ENCODE measurements at regions not wholly inside any gene's neighbourhood (a gene's known extent, or its start where the extent isn't known, plus 50 kb on each side); places are given as distances from the start of the nearest gene placed in this dataset.

DNA sequence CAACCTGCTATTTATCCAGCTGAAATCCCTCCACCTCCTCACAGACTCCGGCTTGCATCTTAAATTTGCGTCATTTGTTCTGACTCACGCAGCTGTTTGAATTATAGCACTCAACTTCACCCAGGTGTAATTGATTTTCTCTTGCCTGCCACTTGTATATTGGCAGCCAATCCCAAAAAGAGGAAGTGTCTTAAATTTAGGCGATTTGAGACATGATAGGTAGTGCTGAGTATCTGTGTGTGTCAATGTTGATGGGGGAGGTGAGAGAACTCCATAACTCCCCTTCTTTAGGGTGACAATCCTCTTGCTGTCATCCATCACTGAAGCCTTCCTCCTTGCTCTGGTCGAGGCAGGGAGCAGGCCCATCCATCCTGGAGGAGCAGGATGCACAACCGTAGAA, 77.2 kb upstream of the TPRG1 start:
- no peaks in the 10 kb centered on the region for H3K36me3 ChIP-seq
- no peaks in the 10 kb centered on the region for H3K4me1 ChIP-seq
- no peak overlapping the region for H3K27ac ChIP-seq
- no peak overlapping the region for H3K4me3 ChIP-seq
- DNase-seq, result no peak
- 83 to 91% (median 87%) methylated on average over 6 of the region's 6 CpGs for WGBS, 5 donors
- no peaks in the 10 kb centered on the region for H3K27me3 ChIP-seq
- no peak for TF ChIP-seq EP300 (IDR thresholded peaks at IDR 0.05)
- TF ChIP-seq, protein P1, sequence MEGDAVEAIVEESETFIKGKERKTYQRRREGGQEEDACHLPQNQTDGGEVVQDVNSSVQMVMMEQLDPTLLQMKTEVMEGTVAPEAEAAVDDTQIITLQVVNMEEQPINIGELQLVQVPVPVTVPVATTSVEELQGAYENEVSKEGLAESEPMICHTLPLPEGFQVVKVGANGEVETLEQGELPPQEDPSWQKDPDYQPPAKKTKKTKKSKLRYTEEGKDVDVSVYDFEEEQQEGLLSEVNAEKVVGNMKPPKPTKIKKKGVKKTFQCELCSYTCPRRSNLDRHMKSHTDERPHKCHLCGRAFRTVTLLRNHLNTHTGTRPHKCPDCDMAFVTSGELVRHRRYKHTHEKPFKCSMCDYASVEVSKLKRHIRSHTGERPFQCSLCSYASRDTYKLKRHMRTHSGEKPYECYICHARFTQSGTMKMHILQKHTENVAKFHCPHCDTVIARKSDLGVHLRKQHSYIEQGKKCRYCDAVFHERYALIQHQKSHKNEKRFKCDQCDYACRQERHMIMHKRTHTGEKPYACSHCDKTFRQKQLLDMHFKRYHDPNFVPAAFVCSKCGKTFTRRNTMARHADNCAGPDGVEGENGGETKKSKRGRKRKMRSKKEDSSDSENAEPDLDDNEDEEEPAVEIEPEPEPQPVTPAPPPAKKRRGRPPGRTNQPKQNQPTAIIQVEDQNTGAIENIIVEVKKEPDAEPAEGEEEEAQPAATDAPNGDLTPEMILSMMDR (IDR thresholded peaks at IDR 0.05), result no peak
- no peaks in the 10 kb centered on the region for H3K9me3 ChIP-seq
- intact Hi-C loops (cut with DNase I; ENCODE audit: low total_unique reads), result no loop called here

GRCh38 chr3:189096092-189096491, 75.7 kb upstream of the TPRG1 start:
- no peaks in the 10 kb centered on the region for H3K36me3 ChIP-seq
- TF ChIP-seq, protein P1 (IDR thresholded peaks at IDR 0.05), result no peak
- no peak for TF ChIP-seq EP300 (IDR thresholded peaks at IDR 0.05)
- no peak for TF ChIP-seq POLR2A (IDR thresholded peaks at IDR 0.05)
- no peak for TF ChIP-seq POLR2AphosphoS5 (IDR thresholded peaks at IDR 0.05)
- no peaks in the 10 kb centered on the region for H3K4me1 ChIP-seq
- H3K27me3 ChIP-seq, result no peaks in the 10 kb centered on the region
- H3K4me3 ChIP-seq, result no peak overlapping the region
- intact Hi-C loops (cut with DNase I; ENCODE audit: low total_unique reads), result no loop called here
- 86 to 94% (median 87%) methylated on average over 1 of the region's 1 CpG for WGBS, 5 donors
- no peak for DNase-seq
- H3K9me3 ChIP-seq, result no peaks in the 10 kb centered on the region
- H3K27ac ChIP-seq, result no peak overlapping the region

DNA sequence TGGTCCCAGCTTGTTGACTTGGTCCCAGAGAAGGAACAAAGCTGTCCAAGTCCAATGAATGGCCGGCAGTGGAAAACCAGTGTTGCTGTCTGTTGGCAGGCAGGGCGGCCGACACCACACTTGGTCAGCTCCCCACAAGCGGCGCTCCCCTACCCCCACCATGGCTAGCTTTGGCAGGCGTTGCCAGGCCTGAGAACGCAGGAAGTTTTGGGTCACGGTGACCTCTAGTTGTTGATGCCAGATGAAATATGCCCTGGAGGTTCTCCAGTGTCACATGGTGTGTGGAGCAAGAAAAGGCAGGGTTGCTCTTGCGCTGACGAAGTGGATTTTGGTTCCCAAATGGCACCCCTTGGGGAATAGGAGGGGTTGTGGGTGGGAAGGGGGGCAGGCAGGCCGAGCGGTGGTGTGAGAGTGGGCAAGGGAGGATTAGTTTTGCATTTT, 72.7 kb upstream of the TPRG1 start:
- DNase-seq, result no peak
- Histone ChIP-seq H3K4me3 (no peak overlapping the region), H3K4me1 (no peaks in the 10 kb centered on the region), H3K27me3 (no peaks in the 10 kb centered on the region), H3K36me3 (no peaks in the 10 kb centered on the region), H3K27ac (peak overlapping the region; percentile 21 to 75 (median 58)), H3K9me3 (no peaks in the 10 kb centered on the region)
- WGBS, 5 donors, result 63 to 82% (median 80%) methylated on average over 7 to 12 of the region's 12 CpGs
- TF ChIP-seq, protein P1 (IDR thresholded peaks at IDR 0.05), result no peak
- peak in 1 of 3 donors; percentile 39 for TF ChIP-seq POLR2AphosphoS5 (IDR thresholded peaks at IDR 0.05)
- intact Hi-C loops (cut with DNase I; ENCODE audit: low total_unique reads), result no loop called here

- intact Hi-C loops (cut with DNase I; ENCODE audit: low total_unique reads), result no loop called here
- 57 to 78% (median 72%) methylated on average over 12 of the region's 12 CpGs for WGBS, 5 donors
Measured at GRCh38 chr3:189099505-189100290, 72.1 kb upstream of the TPRG1 start.

More at GRCh38 chr3:189099505-189100290, 72.1 kb upstream of the TPRG1 start:
- H3K9me3 ChIP-seq, result no peaks in the 10 kb centered on the region
- H3K4me1 ChIP-seq, result no peaks in the 10 kb centered on the region
- H3K4me3 ChIP-seq, result no peak overlapping the region
- DNase-seq, result peak in 1 of 2 donors; percentile 49
- TF ChIP-seq POLR2AphosphoS5 (IDR thresholded peaks at IDR 0.05) (no peak), POLR2A (IDR thresholded peaks at IDR 0.05) (no peak), EP300 (IDR thresholded peaks at IDR 0.05) (no peak)
- TF ChIP-seq, protein P1 (IDR thresholded peaks at IDR 0.05), result no peak
- H3K36me3 ChIP-seq, result no peaks in the 10 kb centered on the region
- no peaks in the 10 kb centered on the region for H3K27me3 ChIP-seq
- H3K27ac ChIP-seq, result peak overlapping the region; percentile 16 to 75 (median 58)
